ENCODE measurements at regions not wholly inside any gene's neighbourhood (a gene's known extent, or its start where the extent isn't known, plus 50 kb on each side); places are given as distances from the start of the nearest gene placed in this dataset.

- H3K9me3 ChIP-seq (ENCODE audit: low read length), result no peaks in the 10 kb centered on the region
- no peak for DNase-seq
- peak overlapping the region; percentile 13 for H3K4me2 ChIP-seq (ENCODE audit: low read depth, low read length, poor library complexity, severe bottlenecking)
- H3K4me3 ChIP-seq (ENCODE audit: low read length), result no peak overlapping the region
- H3K36me3 ChIP-seq (ENCODE audit: insufficient read depth, low read length), result no peaks in the 10 kb centered on the region
- no peaks in the 10 kb centered on the region for H3K27me3 ChIP-seq (ENCODE audit: low read length)
- no peaks in the 10 kb centered on the region for H3K79me2 ChIP-seq (ENCODE audit: low read length)
- H3K4me1 ChIP-seq (ENCODE audit: low read length), result peaks cover 30% of the 10 kb centered on the region
- H3K27ac ChIP-seq (ENCODE audit: low read length), result no peak overlapping the region
- H4K20me1 ChIP-seq (ENCODE audit: insufficient read depth, low read depth, low read length), result no peaks in the 10 kb centered on the region
- H3K9me2 ChIP-seq (replicated peaks; ENCODE audit: insufficient read depth, low read length), result no peaks in the 10 kb centered on the region
- H3K9ac ChIP-seq (ENCODE audit: low read length), result no peak overlapping the region
- H2AFZ ChIP-seq (ENCODE audit: low read length), result no peak overlapping the region
These were observed 1506.8 kb downstream of the BRD1 start for GRCh38 chr22:48320683-48321451.

DNA sequence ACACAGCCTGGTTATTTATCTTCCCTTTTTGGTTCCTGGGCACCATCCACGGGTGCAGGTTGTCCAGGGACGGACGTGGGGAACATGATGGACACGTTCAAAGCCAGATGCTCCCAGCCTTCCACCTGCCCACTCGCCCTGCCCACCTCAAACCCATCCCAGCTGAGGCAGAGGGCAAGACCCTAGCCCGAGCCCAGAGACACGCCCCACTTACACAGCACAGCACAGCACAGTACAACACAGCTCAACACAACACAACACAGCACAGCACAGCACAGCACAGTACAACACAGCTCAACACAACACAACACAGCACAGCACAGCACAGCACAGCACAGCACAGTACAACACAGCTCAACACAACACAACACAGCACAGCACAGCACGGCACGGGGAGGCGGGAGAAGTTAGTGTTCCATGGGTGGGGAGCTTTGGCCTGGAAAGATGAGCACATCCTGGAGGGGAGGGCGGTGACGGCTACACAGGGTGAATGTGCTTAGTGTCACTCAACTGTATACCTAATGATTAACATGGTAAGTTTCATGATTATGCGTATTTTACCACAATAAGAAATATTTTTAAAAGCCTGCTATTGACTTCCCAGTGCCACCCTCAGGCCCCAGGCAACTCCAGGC lies 1507.5 kb downstream of the BRD1 start:
- no peaks in the 10 kb centered on the region for H3K36me3 ChIP-seq (ENCODE audit: insufficient read depth, low read length)
- peak overlapping the region; percentile 13 for H3K4me2 ChIP-seq (ENCODE audit: low read depth, low read length, poor library complexity, severe bottlenecking)
- H3K4me1 ChIP-seq (ENCODE audit: low read length), result peaks cover 26% of the 10 kb centered on the region
- no peak overlapping the region for H3K27ac ChIP-seq (ENCODE audit: low read length)
- H4K20me1 ChIP-seq (ENCODE audit: insufficient read depth, low read depth, low read length), result no peaks in the 10 kb centered on the region
- H3K9me2 ChIP-seq (replicated peaks; ENCODE audit: insufficient read depth, low read length), result no peaks in the 10 kb centered on the region
- no peaks in the 10 kb centered on the region for H3K9me3 ChIP-seq (ENCODE audit: low read length)
- H3K27me3 ChIP-seq (ENCODE audit: low read length), result no peaks in the 10 kb centered on the region
- H2AFZ ChIP-seq (ENCODE audit: low read length), result no peak overlapping the region
- no peak for DNase-seq
- H3K4me3 ChIP-seq (ENCODE audit: low read length), result no peak overlapping the region
- H3K9ac ChIP-seq (ENCODE audit: low read length), result no peak overlapping the region
- H3K79me2 ChIP-seq (ENCODE audit: low read length), result no peaks in the 10 kb centered on the region

DNA sequence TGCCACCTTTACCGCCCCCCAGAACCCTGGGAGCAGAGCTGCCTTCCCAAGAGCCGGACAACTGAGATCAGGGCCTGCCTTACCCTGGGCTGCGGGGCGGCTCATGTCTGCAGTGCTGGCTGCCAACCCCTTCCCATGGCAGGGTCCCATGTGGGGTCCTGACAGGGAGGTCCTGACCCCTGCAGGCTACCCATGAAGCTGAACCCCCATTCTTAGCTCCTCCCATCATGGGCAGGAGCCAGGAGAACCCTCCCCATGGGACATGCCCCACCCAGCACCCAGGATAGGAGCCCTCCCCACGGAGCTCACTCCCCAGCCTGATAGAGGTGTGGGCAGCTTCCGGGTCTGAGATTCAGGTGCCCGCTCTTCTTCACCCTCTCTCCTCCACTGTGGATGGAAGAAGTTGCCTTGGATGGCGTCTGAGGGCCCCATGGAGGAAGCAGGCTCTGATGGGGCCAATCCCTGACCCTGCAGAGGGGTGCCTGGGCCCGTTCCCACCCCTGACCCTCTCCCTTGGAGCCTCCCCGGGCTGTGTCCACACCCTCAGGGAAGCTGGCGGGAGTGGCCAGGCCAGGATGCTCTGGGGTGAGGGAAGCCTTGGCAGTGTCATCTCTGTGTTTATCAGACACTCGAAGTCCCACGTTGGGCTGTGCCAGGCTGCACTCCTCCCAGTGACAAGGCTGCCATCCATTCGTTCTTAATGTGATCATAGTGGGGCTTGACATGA lies 1508.2 kb downstream of the BRD1 start:
- no peak overlapping the region for H3K9ac ChIP-seq (ENCODE audit: low read length)
- no peaks in the 10 kb centered on the region for H3K36me3 ChIP-seq (ENCODE audit: insufficient read depth, low read length)
- no peak overlapping the region for H3K4me3 ChIP-seq (ENCODE audit: low read length)
- H3K4me2 ChIP-seq (ENCODE audit: low read depth, low read length, poor library complexity, severe bottlenecking), result no peak overlapping the region
- no peak overlapping the region for H2AFZ ChIP-seq (ENCODE audit: low read length)
- no peak for DNase-seq
- no peaks in the 10 kb centered on the region for H3K9me2 ChIP-seq (replicated peaks; ENCODE audit: insufficient read depth, low read length)
- no peaks in the 10 kb centered on the region for H3K9me3 ChIP-seq (ENCODE audit: low read length)
- H3K79me2 ChIP-seq (ENCODE audit: low read length), result no peaks in the 10 kb centered on the region
- H3K27ac ChIP-seq (ENCODE audit: low read length), result no peak overlapping the region
- peaks cover 26% of the 10 kb centered on the region for H3K4me1 ChIP-seq (ENCODE audit: low read length)
- H3K27me3 ChIP-seq (ENCODE audit: low read length), result no peaks in the 10 kb centered on the region
- H4K20me1 ChIP-seq (ENCODE audit: insufficient read depth, low read depth, low read length), result no peaks in the 10 kb centered on the region

DNA sequence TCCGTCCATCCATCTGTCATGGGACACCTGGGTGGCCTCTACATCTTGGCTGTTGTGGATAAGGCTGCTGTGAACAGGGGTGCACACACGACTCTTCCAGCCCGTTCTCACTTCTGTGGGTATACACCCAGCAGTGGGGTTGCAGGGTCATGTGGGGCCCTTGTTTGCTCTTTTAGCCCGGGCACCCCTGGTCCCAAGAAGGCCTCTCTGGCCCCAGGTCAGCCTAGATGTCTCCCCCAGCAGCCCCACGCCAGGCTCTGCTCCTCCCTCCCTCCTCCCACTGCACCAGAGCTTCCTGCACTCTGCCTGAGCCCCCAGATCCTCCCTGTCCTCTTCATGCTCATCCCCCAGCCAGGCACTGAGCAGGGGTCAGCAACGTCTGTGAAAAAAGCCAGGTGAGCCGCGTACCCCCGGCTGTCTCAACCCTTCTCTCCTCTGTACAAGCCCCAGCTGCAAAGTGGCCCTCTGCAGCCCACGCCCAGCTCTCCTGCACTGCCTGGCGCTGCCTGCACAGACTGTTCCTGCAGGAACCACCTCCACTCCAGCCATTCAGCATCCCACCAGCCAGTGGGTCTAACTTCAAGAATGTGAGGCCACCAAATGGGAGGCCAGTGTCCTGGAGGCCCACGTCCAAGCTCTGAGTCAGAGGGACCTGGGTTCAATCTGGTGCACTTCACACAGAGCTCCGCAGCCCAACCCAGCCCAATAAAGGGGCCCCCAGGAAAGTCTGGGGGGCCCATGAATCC lies 1508.9 kb downstream of the BRD1 start:
- Histone ChIP-seq H3K4me1 (ENCODE audit: low read length) (peaks cover 26% of the 10 kb centered on the region), H2AFZ (ENCODE audit: low read length) (no peak overlapping the region), H3K9me2 (replicated peaks; ENCODE audit: insufficient read depth, low read length) (no peaks in the 10 kb centered on the region), H3K4me3 (ENCODE audit: low read length) (no peak overlapping the region), H4K20me1 (ENCODE audit: insufficient read depth, low read depth, low read length) (no peaks in the 10 kb centered on the region), H3K27me3 (ENCODE audit: low read length) (no peaks in the 10 kb centered on the region), H3K79me2 (ENCODE audit: low read length) (no peaks in the 10 kb centered on the region), H3K36me3 (ENCODE audit: insufficient read depth, low read length) (no peaks in the 10 kb centered on the region), H3K9me3 (ENCODE audit: low read length) (no peaks in the 10 kb centered on the region), H3K27ac (ENCODE audit: low read length) (no peak overlapping the region), H3K4me2 (ENCODE audit: low read depth, low read length, poor library complexity, severe bottlenecking) (no peak overlapping the region), H3K9ac (ENCODE audit: low read length) (no peak overlapping the region)
- DNase-seq, result no peak

DNA sequence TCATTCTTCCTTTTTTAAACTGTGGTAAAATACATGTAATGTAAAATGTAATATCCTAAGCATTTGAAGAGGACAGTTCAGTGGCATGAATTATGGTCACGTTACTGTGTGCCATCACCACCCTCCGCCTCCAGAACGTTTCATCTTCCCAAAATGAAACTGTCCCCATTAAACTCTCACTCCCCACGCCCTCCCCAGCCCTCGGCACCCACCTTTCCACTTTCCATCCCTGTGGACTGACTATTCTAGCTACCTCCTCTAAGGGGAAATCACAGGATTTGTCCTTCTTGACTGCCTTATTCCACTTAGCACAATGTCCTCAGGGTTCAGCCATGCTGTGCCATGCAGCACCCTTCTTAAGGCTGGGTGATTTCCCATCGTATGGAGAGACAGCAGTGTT lies 1509.5 kb downstream of the BRD1 start:
- DNase-seq, result no peak

GRCh38 chr22:48316257-48317250 lies 1511.1 kb downstream of the BRD1 start:
- H3K4me3 ChIP-seq (ENCODE audit: low read length), result no peak overlapping the region
- H4K20me1 ChIP-seq (ENCODE audit: insufficient read depth, low read depth, low read length), result no peaks in the 10 kb centered on the region
- no peaks in the 10 kb centered on the region for H3K36me3 ChIP-seq (ENCODE audit: insufficient read depth, low read length)
- no peak for DNase-seq
- peaks cover 13% of the 10 kb centered on the region for H3K4me1 ChIP-seq (ENCODE audit: low read length)
- H3K79me2 ChIP-seq (ENCODE audit: low read length), result no peaks in the 10 kb centered on the region
- H3K9ac ChIP-seq (ENCODE audit: low read length), result no peak overlapping the region
- no peaks in the 10 kb centered on the region for H3K9me2 ChIP-seq (replicated peaks; ENCODE audit: insufficient read depth, low read length)
- H2AFZ ChIP-seq (ENCODE audit: low read length), result no peak overlapping the region
- H3K27ac ChIP-seq (ENCODE audit: low read length), result no peak overlapping the region
- H3K9me3 ChIP-seq (ENCODE audit: low read length), result 0 out of 2 replicates have a peak, but pooled peaks cover 3% of the 10 kb centered on the region
- H3K27me3 ChIP-seq (ENCODE audit: low read length), result 0 out of 2 replicates have a peak, but pooled peaks cover 4% of the 10 kb centered on the region
- no peak overlapping the region for H3K4me2 ChIP-seq (ENCODE audit: low read depth, low read length, poor library complexity, severe bottlenecking)

More for the DNA sequence above, 1509.5 kb downstream of the BRD1 start:
- H2AFZ ChIP-seq (ENCODE audit: low read length), result no peak overlapping the region
- no peak overlapping the region for H3K9ac ChIP-seq (ENCODE audit: low read length)
- H3K79me2 ChIP-seq (ENCODE audit: low read length), result no peaks in the 10 kb centered on the region
- H3K36me3 ChIP-seq (ENCODE audit: insufficient read depth, low read length), result no peaks in the 10 kb centered on the region
- H4K20me1 ChIP-seq (ENCODE audit: insufficient read depth, low read depth, low read length), result no peaks in the 10 kb centered on the region
- peaks cover 26% of the 10 kb centered on the region for H3K4me1 ChIP-seq (ENCODE audit: low read length)
- H3K4me2 ChIP-seq (ENCODE audit: low read depth, low read length, poor library complexity, severe bottlenecking), result no peak overlapping the region
- H3K9me2 ChIP-seq (replicated peaks; ENCODE audit: insufficient read depth, low read length), result no peaks in the 10 kb centered on the region
- no peaks in the 10 kb centered on the region for H3K9me3 ChIP-seq (ENCODE audit: low read length)
- no peak overlapping the region for H3K27ac ChIP-seq (ENCODE audit: low read length)
- H3K27me3 ChIP-seq (ENCODE audit: low read length), result no peaks in the 10 kb centered on the region
- H3K4me3 ChIP-seq (ENCODE audit: low read length), result no peak overlapping the region

- Histone ChIP-seq H3K79me2 (ENCODE audit: low read length) (no peaks in the 10 kb centered on the region), H3K4me1 (ENCODE audit: low read length) (peaks cover 4% of the 10 kb centered on the region), H3K4me3 (ENCODE audit: low read length) (no peak overlapping the region), H3K27me3 (ENCODE audit: low read length) (0 out of 2 replicates have a peak, but pooled peaks cover 4% of the 10 kb centered on the region), H3K9me2 (replicated peaks; ENCODE audit: insufficient read depth, low read length) (no peaks in the 10 kb centered on the region), H3K9ac (ENCODE audit: low read length) (no peak overlapping the region), H3K36me3 (ENCODE audit: insufficient read depth, low read length) (no peaks in the 10 kb centered on the region), H2AFZ (ENCODE audit: low read length) (no peak overlapping the region), H3K27ac (ENCODE audit: low read length) (no peak overlapping the region), H3K4me2 (ENCODE audit: low read depth, low read length, poor library complexity, severe bottlenecking) (no peak overlapping the region), H3K9me3 (ENCODE audit: low read length) (0 out of 2 replicates have a peak, but pooled peaks cover 3% of the 10 kb centered on the region), H4K20me1 (ENCODE audit: insufficient read depth, low read depth, low read length) (no peaks in the 10 kb centered on the region)
- no peak for DNase-seq
These were observed 1512.0 kb downstream of the BRD1 start for GRCh38 chr22:48315439-48316256.

All from Karpas-422 (cell line).